ENCODE measurements at regions not wholly inside any gene's neighbourhood (a gene's known extent, or its start where the extent isn't known, plus 50 kb on each side); places are given as distances from the start of the nearest gene placed in this dataset.

- DNase-seq, result no peak
Measured at GRCh38 chr1:4932311-4933030, 278.1 kb downstream of the AJAP1 start.

GRCh38 chr1:4931486-4931885 lies 277.1 kb downstream of the AJAP1 start:
- no peak for DNase-seq

DNA sequence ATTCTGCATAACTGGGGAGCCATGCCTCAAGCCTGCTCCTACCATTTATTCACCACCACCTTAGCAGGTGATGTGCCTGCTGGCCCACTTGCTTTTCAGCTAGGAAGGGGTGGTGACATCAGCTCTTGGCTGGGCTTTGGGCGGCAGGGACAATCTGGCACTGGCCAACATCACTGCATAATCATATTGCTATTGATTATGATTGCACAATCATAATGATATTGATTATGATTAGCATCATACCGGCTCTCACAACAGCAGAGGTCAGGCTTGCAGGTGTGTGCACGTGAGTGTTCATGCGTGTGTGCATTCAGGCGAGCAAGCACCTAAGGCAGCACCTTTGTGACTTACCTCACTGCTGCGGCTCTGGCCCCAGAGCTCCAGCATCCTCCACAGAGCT lies 273.8 kb downstream of the AJAP1 start:
- DNase-seq, result no peak

DNA sequence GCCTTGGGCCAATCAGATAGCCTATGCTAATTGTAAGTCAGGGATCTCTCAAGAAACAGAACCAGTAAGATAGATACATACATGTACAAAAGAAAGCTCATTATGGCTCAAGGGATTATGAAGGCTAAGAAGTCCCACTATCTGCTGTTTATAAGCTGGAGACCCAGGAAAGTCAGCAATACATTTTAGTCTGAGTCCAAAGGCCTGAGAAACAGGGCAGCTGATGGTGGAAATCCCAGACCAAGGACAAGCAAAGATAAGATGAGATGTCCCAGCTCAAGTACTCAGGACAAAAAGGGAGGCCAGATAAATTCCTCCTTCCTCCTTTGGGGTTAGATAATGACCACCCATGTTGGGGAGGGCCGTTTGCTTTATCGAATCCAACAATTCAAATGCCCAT lies 269.9 kb downstream of the AJAP1 start:
- DNase-seq, result no peak

GRCh38 chr1:4916610-4917009 lies 262.2 kb downstream of the AJAP1 start:
- DNase-seq, result no peak

- no peak for DNase-seq
Measured at GRCh38 chr1:4915154-4915553, 260.7 kb downstream of the AJAP1 start.

GRCh38 chr1:4908486-4908885 lies 254.1 kb downstream of the AJAP1 start:
- DNase-seq, result no peak

- no peak for DNase-seq
Measured at GRCh38 chr1:4894566-4894965, 240.2 kb downstream of the AJAP1 start.

DNA sequence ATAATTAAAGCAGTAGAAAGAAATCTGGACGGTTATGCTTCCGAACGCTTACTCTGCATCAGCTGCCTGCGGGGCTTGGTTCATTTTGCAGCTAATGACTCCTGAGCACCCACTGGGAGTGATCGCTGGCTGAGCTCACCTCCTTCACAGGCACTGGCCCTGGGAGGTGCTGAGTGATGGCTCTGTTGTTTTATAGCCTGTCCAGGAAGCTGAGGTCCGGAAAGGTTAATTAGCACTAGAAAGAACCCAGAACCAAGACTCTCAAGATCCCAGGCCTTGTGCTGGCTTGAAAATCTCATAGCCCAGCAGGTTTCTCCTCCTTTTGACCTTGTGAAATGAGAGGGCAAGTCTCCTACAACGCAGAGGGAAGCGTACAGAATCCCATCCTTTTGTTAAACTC lies 226.2 kb downstream of the AJAP1 start:
- DNase-seq, result no peak

- DNase-seq, result no peak
Measured at GRCh38 chr1:4877426-4877825, 223.0 kb downstream of the AJAP1 start.

DNA sequence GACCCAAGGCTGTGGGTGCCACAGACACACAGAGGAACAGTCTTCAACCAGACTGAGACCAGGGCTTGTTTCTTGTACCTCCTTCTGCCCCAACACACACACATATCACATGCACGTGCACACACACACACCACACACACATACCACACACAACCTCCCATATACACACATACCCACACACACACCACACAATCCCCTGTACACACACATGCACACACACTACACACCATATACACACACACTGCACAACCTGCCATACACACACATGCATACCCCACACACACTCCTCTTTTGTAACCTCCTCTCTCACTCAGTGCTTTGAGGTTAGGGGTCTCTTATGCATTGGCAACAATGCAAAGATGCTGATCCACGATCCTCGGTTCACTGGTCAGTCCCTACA lies 217.0 kb downstream of the AJAP1 start:
- DNase-seq, result no peak

DNA sequence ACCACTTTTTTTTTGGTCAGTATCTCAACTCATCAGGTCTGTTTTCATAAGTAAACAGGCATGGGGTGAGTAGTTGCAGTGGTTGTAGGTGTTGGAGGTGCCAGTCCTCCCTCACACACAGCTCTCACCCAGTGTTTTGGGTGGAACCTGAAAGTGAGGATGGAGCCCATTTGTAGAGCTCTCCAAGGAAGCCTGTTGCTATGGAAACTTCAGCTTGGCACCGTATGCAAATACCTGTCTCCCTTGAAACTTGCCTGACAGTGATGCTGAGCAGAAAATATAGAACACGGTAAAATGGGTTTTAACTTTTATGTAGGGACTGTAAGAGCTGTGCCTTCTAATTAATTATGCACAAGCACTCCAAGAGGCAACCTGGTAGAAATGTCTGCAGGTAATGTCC lies 214.1 kb downstream of the AJAP1 start:
- no peak for DNase-seq

DNA sequence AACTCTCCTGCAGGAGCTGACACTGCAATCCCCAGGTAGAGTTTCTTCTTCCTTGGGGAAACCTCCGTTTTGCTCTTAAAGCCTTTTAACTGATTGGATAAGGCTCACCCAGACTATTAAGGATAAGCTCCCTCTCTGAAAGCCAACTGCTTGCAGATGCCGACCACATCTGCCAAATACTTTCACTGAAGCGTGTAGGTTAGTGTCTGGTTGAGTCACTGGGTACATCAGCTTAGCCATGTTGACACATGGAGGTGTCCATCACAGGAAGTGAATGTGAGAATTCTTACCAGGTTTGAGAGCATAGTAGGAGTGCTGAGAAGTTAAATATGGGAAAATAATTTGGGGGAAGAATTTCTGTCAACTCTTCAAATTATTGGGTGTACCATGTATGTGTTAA lies 202.0 kb downstream of the AJAP1 start:
- no peak for DNase-seq

GRCh38 chr1:4854367-4854766 lies 200.0 kb downstream of the AJAP1 start:
- no peak for DNase-seq

DNA sequence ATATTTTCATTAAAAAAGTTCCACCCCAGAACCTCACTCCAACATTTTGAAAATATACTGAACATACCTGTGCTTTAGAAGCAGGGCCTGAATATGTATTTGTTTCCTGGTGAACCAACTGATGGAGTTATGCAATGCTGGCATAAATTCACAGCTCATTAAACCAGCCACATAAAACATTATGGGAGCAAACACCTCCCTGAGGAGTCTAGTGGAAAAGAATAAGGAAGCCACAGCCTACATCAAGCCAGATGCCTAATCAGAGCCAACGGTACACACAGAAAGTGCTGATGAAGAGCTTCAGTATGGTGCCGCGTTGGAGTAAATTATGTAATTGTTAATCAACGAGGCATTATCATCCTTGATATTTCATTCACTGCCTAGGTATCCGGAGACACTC lies 199.5 kb downstream of the AJAP1 start:
- no peak for DNase-seq

DNA sequence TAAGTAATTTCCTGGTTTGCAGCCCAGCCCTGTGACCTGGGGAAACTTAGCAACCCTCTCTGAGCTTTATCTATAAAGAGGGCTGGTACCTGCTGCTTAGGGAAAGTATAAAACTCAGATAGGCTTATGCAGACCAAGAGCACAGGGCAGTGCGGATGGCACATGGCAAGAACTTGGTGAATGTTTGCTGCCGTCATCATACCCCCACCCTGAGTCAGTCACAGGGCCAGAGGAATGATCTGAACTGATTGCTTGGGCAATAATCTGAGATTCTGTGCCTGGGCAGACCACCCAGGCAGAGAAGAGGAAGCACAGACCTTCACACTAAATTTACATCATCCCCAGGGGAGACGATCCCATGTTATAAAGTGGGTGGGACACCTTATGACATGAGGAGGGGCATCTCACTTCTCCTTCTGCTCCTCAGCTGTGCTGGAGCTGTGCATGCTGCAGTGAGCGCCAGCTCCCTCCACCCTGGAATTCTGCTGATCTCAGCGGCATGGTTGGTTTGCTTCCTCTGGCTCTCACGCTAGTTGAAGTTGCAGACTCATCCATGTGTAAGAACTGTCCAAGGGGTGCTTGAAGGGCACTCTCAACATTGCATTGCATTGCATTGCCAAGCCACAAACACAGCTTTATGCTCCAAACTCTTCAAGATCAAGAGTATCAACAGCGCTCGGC lies 197.1 kb downstream of the AJAP1 start:
- no peak for DNase-seq

GRCh38 chr1:4848431-4848830 lies 194.0 kb downstream of the AJAP1 start:
- DNase-seq, result no peak

DNA sequence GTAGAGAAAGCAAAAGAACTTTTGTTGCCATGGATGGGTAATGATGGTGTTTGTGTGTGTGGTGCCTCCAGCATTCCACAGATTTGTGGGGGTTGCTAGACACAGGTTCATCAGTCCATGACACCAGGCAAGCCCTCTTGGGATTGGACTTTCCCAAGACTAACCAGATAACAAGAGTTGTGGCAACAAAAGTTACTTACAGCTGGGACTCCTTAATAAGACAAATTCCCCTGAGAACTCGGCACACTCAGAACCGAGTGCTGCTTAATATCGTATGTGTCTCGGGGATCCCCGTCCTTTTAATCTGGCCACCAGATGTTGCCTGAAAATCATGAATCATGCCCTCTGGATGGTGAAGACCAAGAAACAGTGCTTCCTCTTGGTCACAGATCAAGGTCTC lies 193.3 kb downstream of the AJAP1 start:
- DNase-seq, result no peak
